HFFc6 (cell line): ENCODE measurements at regions not wholly inside any gene's neighbourhood (a gene's known extent, or its start where the extent isn't known, plus 50 kb on each side); places are given as distances from the start of the nearest gene placed in this dataset.

Source experiments
- DNase-seq: peaks from one replicate; pipeline ENCODE4 v3.0.0-alpha.2; 2018
- H3K27ac Mint-ChIP-seq: 2 replicates; pipeline ENCODE4 v1.8.0; 2020; ENCODE audit warnings: mild to moderate bottlenecking, mixed read lengths
- H3K27me3 Mint-ChIP-seq: 2 replicates; pipeline ENCODE4 v1.8.0; 2021; ENCODE audit warnings: mild to moderate bottlenecking, moderate library complexity, mixed read lengths; ENCODE audit not compliant: insufficient read depth
- H3K36me3 Mint-ChIP-seq: 2 replicates; pipeline ENCODE4 v1.8.0; 2021; ENCODE audit warnings: low read depth, mixed read lengths
- H3K4me1 Mint-ChIP-seq: 2 replicates; pipeline ENCODE4 v1.8.0; 2020; ENCODE audit warnings: low read depth, mixed read lengths
- H3K4me3 Mint-ChIP-seq: 2 replicates; pipeline ENCODE4 v1.8.0; 2020; ENCODE audit warnings: mild to moderate bottlenecking, moderate library complexity, mixed read lengths
- H3K9me3 Mint-ChIP-seq: 2 replicates; pipeline ENCODE4 v1.8.0; 2020; ENCODE audit warnings: mild to moderate bottlenecking, mixed read lengths
- TF ChIP-seq, protein P1 (sequence below): fragments of 200-600 bp; sonication (generic); IDR thresholded peaks from 2 replicates; pipeline ENCODE4 v1.5.0; 2021; ENCODE audit warnings: antibody characterized with exemption, mild to moderate bottlenecking

DNA sequence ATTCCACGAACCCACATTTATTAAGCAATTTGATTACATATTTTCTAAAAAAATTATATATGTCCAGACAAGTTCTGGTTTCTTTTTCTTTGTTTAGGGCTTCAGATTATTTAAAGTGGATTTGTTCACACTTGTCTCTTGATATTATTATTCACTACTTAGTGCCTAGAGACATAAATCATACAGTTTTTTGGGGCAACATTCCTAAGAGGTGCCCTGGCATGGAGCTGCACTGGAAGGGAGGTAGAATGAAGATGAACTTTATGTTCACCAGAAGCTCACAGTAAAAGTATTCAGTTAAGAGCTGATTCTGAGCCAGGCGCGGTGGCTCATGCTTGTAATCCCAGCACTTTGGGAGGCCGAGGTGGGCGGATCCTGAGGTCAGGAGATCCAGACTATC lies 762.7 kb upstream of the TMEFF2 start:
- no peaks in the 10 kb centered on the region for H3K36me3 Mint-ChIP-seq
- H3K9me3 Mint-ChIP-seq, result peaks cover 39% of the 10 kb centered on the region
- no peak for DNase-seq
- H3K4me3 Mint-ChIP-seq, result no peak overlapping the region
- no peaks in the 10 kb centered on the region; the same call in 1 of the 2 replicates for H3K27me3 Mint-ChIP-seq
- TF ChIP-seq, protein P1, sequence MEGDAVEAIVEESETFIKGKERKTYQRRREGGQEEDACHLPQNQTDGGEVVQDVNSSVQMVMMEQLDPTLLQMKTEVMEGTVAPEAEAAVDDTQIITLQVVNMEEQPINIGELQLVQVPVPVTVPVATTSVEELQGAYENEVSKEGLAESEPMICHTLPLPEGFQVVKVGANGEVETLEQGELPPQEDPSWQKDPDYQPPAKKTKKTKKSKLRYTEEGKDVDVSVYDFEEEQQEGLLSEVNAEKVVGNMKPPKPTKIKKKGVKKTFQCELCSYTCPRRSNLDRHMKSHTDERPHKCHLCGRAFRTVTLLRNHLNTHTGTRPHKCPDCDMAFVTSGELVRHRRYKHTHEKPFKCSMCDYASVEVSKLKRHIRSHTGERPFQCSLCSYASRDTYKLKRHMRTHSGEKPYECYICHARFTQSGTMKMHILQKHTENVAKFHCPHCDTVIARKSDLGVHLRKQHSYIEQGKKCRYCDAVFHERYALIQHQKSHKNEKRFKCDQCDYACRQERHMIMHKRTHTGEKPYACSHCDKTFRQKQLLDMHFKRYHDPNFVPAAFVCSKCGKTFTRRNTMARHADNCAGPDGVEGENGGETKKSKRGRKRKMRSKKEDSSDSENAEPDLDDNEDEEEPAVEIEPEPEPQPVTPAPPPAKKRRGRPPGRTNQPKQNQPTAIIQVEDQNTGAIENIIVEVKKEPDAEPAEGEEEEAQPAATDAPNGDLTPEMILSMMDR, result no peak
- H3K27ac Mint-ChIP-seq, result no peak overlapping the region
- H3K4me1 Mint-ChIP-seq, result no peaks in the 10 kb centered on the region

DNA sequence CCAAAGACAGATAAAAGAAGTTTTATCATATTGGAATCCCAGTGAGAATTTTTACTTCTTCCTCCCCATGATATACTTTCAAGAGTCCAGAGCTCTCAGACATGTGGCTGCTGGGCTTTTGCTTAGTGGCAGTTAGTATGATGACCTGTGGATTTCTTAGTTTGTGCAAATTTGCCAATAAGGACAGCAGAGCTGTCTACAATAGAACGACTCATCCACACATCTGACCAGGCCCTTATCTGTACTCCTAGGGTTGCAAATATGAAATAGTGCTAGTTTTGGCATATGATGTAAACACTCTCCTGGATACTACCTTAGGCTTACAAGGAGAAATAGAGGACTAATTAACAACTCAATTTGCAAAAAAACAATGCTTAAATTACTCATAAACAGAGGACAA lies 758.4 kb upstream of the TMEFF2 start:
- TF ChIP-seq, protein P1, result no peak
- no peak for DNase-seq
- Mint-ChIP-seq H3K4me1 (no peaks in the 10 kb centered on the region), H3K36me3 (no peaks in the 10 kb centered on the region), H3K9me3 (peaks cover 29% of the 10 kb centered on the region), H3K4me3 (no peak overlapping the region), H3K27me3 (no peaks in the 10 kb centered on the region; the same call in 1 of the 2 replicates), H3K27ac (no peak overlapping the region)

DNA sequence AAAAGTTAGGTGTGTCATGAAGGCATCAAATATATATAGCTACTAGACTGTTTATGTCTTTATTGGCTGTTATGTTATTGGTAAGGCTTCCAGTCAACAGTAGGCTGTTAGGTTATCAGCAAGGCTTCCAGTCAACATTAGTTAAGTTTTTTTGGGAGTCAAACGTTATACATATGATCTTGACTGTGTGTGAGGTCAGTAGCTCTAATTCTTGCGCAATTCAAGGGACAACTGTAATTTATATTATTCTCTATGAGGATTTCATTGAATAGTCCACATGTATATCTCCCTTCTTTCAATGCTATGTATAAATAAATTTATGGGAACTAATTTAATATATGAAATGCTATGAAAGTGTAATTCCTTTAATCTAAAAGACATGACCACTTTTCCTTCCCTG lies 757.5 kb upstream of the TMEFF2 start:
- Mint-ChIP-seq H3K27ac (no peak overlapping the region), H3K9me3 (peaks cover 23% of the 10 kb centered on the region), H3K4me3 (no peak overlapping the region), H3K36me3 (no peaks in the 10 kb centered on the region), H3K27me3 (no peaks in the 10 kb centered on the region; the same call in 1 of the 2 replicates), H3K4me1 (no peaks in the 10 kb centered on the region)
- TF ChIP-seq, protein P1, result no peak
- no peak for DNase-seq

DNA sequence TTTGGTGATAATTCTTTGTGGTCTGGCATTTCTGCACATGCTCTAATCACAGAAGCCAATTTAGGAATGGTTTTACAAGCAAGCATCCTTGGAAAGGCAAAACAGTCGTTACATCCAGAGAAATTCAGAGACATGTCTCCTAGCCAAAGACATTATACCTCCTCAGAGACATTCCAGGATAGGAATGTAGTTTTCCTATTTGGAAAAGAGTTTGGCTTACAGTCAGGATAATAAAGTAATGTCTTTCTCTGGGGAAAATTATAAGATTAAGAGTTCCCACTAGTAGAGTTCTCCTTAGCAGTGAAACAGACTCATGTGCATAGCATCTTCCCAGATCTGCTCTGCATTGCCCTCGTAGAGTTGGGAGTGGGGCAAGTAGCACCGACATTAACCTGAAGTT lies 753.6 kb upstream of the TMEFF2 start:
- no peak overlapping the region for H3K4me3 Mint-ChIP-seq
- no peaks in the 10 kb centered on the region for H3K36me3 Mint-ChIP-seq
- TF ChIP-seq, protein P1, result no peak
- H3K27me3 Mint-ChIP-seq, result no peaks in the 10 kb centered on the region
- DNase-seq, result no peak
- peaks cover 30% of the 10 kb centered on the region for H3K9me3 Mint-ChIP-seq
- H3K4me1 Mint-ChIP-seq, result no peaks in the 10 kb centered on the region
- no peak overlapping the region for H3K27ac Mint-ChIP-seq

DNA sequence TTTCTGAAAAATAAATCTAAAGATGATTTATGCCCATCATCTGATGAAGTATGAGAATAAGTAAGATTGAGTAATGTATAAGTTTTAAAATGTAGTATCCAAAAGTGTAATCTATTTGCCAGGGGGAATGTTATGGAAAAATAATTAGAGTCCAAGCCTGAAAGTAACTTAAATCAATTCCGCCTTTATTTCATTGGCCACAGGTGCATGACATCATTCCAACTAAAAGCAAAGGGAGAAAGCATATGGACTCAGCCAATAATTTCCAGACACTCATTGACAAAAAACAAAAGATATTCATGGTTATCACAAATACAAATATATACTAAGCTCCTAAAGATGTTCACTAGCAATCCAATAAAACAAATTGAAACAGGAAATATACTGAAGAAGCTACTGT lies 752.6 kb upstream of the TMEFF2 start:
- H3K9me3 Mint-ChIP-seq, result peaks cover 29% of the 10 kb centered on the region
- no peaks in the 10 kb centered on the region for H3K36me3 Mint-ChIP-seq
- DNase-seq, result no peak
- TF ChIP-seq, protein P1, result no peak
- no peak overlapping the region for H3K4me3 Mint-ChIP-seq
- no peaks in the 10 kb centered on the region for H3K4me1 Mint-ChIP-seq
- H3K27me3 Mint-ChIP-seq, result no peaks in the 10 kb centered on the region
- H3K27ac Mint-ChIP-seq, result no peak overlapping the region

DNA sequence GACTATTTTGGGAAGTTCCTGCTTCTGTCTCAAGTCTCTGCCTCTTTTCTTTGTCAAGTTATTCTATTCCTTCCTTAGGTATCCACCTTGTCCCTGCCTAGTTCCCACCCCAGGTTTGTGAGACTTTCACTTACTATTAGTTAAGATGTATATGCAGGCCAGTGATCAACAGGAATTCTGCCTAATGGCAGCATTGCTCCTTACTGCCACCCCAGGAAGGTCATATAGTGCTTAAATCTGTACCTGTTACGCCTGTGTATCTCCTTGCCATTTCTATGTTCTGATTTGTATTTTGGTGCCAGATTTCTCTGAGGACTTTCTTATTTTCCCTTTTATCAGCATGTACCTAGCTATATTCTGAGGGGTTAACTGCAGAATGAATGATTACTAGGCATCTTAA lies 746.0 kb upstream of the TMEFF2 start:
- TF ChIP-seq, protein P1, result no peak
- no peaks in the 10 kb centered on the region for H3K4me1 Mint-ChIP-seq
- H3K4me3 Mint-ChIP-seq, result no peak overlapping the region
- no peak for DNase-seq
- H3K27ac Mint-ChIP-seq, result no peak overlapping the region
- peaks cover 49% of the 10 kb centered on the region for H3K9me3 Mint-ChIP-seq
- no peaks in the 10 kb centered on the region for H3K36me3 Mint-ChIP-seq
- H3K27me3 Mint-ChIP-seq, result no peaks in the 10 kb centered on the region
